GM18951 (cell line): ENCODE measurements at regions not wholly inside any gene's neighbourhood (a gene's known extent, or its start where the extent isn't known, plus 50 kb on each side); places are given as distances from the start of the nearest gene placed in this dataset.
"Not testable (repeated sequence)": the region's sequence is repeated elsewhere in the genome, so short reads cannot be mapped to it uniquely, and the experiment has no call there.

ENCODE experiments used
- POLR2A ChIP-seq: IDR thresholded peaks from 4 replicates; pipeline ENCODE4 v1.6.1; 2011; ENCODE audit warnings: mild to moderate bottlenecking; ENCODE audit not compliant: insufficient read length, insufficient read depth; ENCODE audit errors: extremely low read depth
- in situ Hi-C: fragments of 300-500 bp; cut with MboI; formaldehyde crosslinking; loops from one replicate; pipeline ENCODE4 v1.12.0; 2022; ENCODE audit warnings: low sequenced_read_pairs, mixed read lengths, inconsistent platforms; ENCODE audit not compliant: unreplicated experiment

DNA sequence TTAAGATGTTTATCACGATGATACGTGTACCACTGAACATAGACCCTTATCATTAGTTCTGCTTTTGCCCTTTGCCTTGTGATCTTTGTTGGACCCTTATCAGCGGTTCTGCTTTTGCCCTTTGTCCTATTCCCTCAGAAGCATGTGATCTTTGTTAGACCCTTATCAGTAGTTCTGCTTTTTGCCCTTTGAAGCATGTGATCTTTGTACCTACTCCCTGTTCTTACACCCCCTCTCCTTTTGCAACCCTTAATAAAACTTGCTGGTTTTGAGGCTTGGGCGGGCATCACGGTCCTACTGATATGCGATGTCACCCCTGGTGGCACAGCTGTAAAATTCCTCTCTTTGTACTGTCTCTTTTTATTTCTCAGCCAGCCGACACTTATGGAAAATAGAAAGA is 117.0 kb downstream of the SDHAF3 start:
- in situ Hi-C loops = not testable (repeated sequence)

DNA sequence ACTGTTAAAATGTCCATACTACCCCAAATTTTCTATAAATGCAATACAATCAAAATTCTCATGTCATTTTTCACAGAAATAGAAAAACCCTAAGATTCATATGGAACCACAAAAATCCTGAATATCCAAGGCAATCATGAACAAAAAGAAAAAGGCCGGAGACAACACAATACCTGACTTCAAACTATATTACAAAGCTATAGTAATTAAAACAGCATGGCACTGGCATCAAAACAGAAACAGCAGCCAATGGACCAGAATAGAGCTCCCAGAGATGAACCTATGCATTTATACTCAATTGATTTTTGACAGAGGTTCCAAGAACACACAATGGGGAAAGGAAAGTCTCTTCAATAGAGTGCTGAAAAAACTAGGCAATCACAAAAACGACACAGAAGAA is 128.8 kb downstream of the SDHAF3 start:
- no peak for TF ChIP-seq POLR2A
- in situ Hi-C loops = no loop called here

DNA sequence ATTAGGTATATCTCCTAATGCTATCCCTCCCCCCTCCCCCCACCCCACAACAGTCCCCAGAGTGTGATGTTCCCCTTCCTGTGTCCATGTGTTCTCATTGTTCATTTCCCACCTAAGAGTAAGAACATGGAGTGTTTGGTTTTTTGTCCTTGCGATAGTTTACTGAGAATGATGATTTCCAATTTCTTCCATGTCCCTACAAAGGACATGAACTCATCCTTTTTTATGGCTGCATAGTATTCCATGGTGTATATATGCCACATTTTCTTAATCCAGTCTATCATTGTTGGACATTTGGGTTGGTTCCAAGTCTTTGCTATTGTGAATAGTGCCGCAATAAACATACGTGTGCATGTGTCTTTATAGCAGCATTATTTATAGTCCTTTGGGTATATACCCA is 140.7 kb downstream of the SDHAF3 start:
- in situ Hi-C loops = not testable (repeated sequence)

DNA sequence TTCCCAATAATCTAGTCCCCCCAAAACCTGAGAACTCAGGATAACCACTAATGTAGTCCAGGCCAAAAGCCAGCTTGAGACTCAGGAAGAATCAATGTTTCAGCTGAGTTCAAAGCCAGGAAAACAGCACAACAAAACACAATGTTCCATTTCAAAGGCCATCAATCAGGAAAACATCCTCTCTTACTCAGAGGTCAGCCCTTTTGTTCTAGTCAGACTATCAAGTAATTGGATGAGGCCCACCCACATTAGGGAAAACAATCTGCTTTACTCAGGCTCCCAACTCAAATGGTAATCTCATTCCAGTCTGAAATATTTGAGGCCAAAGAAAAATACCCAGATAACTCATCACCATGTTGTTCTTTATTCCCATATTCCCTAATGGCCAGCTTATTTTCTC is 152.2 kb downstream of the SDHAF3 start:
- in situ Hi-C loops = no loop called here
- no peak for TF ChIP-seq POLR2A

DNA sequence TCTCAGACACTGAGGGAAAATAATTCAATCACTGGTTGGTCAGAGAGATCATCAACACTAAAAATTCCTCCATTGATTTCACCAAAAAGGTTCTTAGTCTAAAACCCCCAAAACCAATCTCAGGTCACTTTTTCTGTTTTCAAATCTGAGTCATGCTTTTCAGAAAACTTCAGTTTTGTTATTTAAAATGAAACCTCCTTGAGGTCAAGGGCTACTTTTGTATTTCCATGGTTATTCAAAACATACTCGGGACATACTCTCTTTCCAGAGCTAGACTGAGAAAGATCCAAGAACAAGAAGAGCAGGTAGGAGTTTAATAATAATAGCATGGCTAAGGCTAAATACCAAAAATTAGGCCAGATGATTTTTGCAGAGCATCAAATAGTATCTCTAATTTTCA is 152.8 kb downstream of the SDHAF3 start:
- TF ChIP-seq POLR2A = no peak
- in situ Hi-C loops = no loop called here

DNA sequence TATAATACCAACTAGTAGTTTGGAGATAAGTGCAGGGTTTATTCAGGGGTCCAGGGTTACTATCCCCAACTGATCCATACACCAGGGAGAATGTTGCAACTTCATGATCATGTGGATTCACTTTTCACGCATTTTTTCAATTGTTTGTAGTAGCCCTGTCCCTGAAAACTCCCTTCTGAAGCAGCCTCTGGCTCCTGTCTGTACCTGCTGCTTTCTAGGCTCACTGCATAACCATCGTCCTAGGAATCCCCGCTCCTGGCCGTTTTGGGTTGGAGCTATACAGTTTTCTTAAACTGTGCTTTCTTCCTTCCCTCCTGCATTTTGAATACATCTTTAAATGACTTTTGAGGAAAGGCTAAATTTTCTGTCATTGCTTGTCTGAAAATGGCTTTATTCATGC is 154.1 kb downstream of the SDHAF3 start:
- in situ Hi-C loops = no loop called here

DNA sequence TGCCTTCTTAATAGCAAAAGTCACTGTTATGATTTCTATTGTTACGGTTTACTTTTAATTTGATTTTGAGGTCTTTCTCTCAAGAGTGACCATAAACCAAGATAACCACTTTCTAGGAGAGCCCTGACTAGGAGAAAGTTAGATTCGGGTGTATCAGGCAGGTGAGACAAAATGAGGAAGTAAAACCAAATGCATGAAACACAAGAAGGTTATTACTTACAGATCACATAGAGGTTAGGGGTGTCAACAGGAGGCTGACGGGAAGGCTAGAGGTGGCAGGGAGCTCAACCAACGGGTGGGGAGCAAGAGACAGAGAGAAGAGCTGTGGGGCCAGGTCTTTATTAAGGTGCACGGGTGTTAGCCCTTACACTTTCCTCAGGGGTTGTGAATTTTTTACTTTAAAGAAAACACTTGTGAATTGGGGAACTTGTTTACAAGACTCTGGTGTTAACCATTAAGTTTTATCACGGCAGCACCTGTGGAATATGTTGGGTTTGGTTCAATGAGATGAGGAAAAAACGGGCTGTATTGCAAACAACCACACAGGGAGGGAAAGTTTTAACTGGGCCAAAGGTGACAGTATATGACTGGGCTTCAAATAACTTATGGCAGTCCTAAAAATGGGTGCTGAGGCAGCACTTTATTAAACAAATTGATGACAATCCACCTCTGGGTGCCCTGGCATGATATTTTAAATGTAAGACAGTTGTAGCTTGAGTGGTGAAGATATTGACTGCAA is 154.9 kb downstream of the SDHAF3 start:
- no peak for TF ChIP-seq POLR2A
- in situ Hi-C loops = no loop called here

More for the DNA sequence above, 154.1 kb downstream of the SDHAF3 start:
- no peak for TF ChIP-seq POLR2A

DNA sequence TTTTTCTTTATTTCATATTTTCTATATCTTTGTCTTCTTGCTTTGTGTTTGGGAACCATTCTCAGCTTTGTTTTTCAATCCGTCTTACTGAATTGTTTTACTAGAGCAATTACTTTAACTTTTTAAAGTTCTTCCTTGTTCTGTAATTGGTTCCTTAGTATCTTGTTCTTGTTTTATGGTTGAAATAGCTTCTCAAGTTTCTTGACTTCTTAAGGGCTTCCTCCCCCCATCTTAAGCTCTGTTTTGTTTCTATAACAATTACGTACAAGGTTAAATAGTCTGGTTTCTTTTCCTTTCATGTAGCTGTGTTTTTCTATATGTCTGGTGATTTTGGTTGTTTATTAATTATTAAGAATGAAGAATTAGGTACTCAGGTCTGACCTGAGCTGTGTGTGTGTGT is 158.0 kb downstream of the SDHAF3 start:
- no peak for TF ChIP-seq POLR2A
- in situ Hi-C loops = no loop called here

DNA sequence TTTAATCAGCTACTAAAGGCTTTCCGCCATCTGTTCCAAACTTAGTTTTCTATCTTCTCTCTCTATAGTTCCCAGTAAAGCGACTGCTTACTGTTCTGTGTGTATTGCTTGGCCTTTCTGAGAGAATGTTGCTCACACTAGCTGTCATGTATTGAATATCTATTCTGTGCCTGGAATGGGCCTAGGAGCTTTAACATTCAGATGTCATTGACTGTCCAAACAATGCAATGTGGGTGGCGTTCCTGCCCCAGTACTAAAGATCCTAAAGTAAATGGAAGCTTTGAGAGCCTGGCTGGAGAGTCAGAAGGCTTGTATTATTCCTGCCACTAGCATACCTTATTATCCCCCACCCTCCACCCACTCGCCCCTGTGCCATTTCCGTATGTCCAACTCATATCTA is 163.5 kb downstream of the SDHAF3 start:
- in situ Hi-C loops = no loop called here
- TF ChIP-seq POLR2A = no peak

DNA sequence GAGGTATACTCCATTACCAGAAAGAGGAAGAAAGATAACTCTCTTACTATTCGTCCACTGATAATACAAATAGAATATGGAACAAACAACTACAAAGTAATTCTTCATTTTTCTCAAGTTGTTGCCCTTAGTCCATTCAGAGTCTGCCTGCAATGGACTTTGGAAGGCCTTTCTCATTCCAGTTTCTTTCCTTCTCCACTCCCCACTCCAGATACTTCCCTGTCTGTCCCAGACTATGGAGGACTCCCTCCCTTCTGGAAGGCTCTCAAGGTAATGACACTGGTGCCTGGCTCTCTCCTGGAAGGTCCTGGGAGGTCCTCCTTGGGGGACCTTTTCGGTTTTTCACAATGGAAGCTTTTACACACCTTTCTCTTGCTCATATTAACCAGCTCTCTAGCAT is 167.8 kb downstream of the SDHAF3 start:
- in situ Hi-C loops = no loop called here
- TF ChIP-seq POLR2A = no peak

DNA sequence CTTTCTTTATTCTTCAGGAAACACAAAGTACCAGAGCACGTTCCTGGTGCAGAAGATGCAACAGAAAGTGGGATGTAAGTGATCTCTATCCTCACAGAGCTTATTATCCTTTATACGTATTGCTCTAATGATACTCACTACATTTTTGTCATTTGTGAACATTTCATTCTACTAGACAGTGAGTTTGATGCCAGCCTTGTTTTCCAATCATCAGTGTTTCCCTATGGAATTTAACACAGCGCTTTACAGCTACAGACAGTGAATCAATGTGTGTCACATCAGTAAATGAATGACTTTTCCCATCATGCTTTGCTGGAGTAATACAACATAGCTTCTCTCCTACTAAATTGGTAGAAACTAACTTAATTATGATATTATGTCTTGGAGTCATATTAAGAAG is 175.5 kb downstream of the SDHAF3 start:
- TF ChIP-seq POLR2A = no peak
- in situ Hi-C loops = no loop called here

DNA sequence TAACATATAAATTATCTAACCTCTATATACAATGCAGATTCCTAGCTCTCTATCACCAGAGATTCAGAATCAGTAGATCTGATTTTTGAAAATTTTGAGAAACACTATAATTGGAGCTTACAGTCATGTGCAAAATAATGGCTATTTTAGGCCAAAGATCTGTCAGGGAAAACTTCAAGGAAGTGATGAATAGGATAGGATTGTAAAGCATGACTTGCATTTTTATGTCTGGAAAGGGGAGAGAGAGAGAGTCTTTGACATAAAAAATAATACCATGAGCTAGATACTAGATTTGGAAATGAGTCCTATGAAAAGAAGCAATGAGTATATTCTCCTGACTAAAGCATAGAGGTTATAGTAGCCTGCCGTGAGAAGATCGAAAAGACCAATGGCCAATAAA is 181.1 kb downstream of the SDHAF3 start:
- in situ Hi-C loops = no loop called here
- no peak for TF ChIP-seq POLR2A

DNA sequence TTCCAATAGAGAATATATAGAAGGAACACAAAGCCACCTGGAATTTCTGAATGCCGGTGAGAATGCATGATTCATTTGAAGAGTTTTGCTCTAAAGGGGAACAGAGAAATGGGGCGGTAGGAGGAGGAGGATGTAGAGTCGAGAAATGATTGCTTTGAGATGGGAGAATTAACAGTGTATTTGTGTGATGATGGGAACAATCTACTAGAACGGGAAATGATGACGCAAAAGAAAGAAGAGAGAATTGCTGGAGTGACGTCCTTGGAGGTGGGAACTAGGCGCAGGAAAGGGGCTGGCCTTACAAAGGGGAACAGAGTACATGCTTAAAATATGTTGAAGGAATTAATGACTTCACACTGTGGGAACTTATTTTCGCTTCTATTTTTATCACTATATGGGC is 188.1 kb downstream of the SDHAF3 start:
- in situ Hi-C loops = no loop called here
- no peak for TF ChIP-seq POLR2A

DNA sequence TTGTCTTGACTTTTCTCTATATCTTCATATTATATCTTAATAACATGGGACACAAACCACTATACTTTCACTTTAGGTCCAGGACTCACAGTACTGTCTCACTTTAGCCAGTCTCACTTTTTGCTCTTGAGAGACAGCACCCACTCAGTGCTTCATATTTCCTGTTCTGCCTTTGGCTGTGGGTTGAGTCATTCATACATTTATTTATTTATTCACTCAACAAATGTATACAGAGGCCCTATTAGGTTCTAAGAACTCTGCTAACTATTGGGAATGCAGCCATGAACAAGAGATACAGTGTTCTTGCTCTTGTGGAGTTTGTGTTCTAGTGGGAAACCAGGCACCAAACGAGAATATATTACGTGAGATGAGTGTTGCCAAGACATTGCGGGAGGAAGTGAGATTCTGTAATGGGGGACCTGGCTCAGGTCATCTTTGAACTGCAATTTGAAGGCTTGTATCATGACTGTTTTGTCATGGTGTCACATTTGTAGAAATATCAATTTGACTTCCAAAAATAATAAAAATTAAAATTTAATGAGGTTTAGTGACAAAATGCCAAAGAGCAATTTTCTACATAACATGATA is 190.1 kb downstream of the SDHAF3 start:
- in situ Hi-C loops = no loop called here
- TF ChIP-seq POLR2A = no peak

DNA sequence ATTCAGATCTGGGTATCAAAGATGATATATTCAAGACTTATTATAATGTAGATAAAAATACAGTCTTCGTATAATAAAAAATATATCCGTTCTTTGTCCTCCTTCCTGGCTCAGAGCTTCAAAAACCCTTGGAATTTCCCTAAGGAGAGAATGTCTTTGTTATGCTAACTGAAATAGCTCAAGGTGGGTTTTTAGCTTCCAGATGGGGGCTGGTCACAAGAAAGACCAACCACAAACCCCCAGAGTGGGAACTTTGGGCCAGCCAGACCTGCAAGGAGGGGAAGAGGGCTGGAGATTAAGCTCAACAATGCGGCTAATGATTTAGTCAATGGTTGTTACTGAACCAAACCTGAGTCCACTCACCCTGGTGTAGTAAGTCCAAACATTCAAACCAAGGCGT is 196.4 kb downstream of the SDHAF3 start:
- no peak for TF ChIP-seq POLR2A
- in situ Hi-C loops = no loop called here
